Esophagus (tissue), 2 donors: ENCODE measurements at regions not wholly inside any gene's neighbourhood (a gene's known extent, or its start where the extent isn't known, plus 50 kb on each side); places are given as distances from the start of the nearest gene placed in this dataset.
"Not testable (repeated sequence)": the region's sequence is repeated elsewhere in the genome, so short reads cannot be mapped to it uniquely, and the experiment has no call there.

Experiments used
- H3K27ac ChIP-seq, 2 donors: one replicate each; pipeline ENCODE4 v1.5.1; 2013; ENCODE audit warnings: low read depth in 2 of 2, mild to moderate bottlenecking in 2 of 2, inconsistent platforms in 1 of 2, low read length in 1 of 2, moderate library complexity in 1 of 2
- H3K27me3 ChIP-seq, 2 donors: one replicate each; pipeline ENCODE4 v1.6.1; 2013; ENCODE audit warnings: low read length in 2 of 2, control low read depth in 1 of 2, mild to moderate bottlenecking in 1 of 2; ENCODE audit not compliant: insufficient read depth in 2 of 2, control insufficient read depth in 1 of 2
- H3K36me3 ChIP-seq, 2 donors: one replicate each; pipeline ENCODE4 v1.6.1; 2013; ENCODE audit warnings: low read length in 1 of 2; ENCODE audit not compliant: control insufficient read depth in 2 of 2, insufficient read depth in 2 of 2
- H3K4me1 ChIP-seq, 2 donors: one replicate each; pipeline ENCODE4 v1.6.1; 2013; ENCODE audit warnings: low read length in 1 of 2; ENCODE audit not compliant: control insufficient read depth in 2 of 2, insufficient read depth in 2 of 2
- H3K4me3 ChIP-seq, 2 donors: one replicate each; pipeline ENCODE4 v1.5.1; 2013; ENCODE audit warnings: low read length in 2 of 2, mild to moderate bottlenecking in 2 of 2, low read depth in 1 of 2, moderate library complexity in 1 of 2
- H3K9me3 ChIP-seq, 2 donors: one replicate each; pipeline ENCODE4 v1.6.1; 2013; ENCODE audit warnings: mild to moderate bottlenecking in 2 of 2, low read depth in 1 of 2, low read length in 1 of 2, moderate library complexity in 1 of 2; ENCODE audit not compliant: control insufficient read depth in 2 of 2, insufficient read depth in 1 of 2
- WGBS, 2 donors: extraction: QIAGEN DNeasy Blood & Tissue Kit; methylation state at CpG; one replicate each; pipeline ENCODE4 v1.1.7; 2013; 5-methylcytosine and 5-hydroxymethylcytosine counted together
- donor health status: healthy with polysubstance abuse.
- donor health status: Bipolar disorder and iron deficiency.

GRCh38 chr2:193074933-193075332 is 880.2 kb upstream of the TMEFF2 start:
- 83 to 87% methylated on average over 2 of the region's 2 CpGs for WGBS, 2 donors
- Histone ChIP-seq H3K27me3 (no peaks in the 10 kb centered on the region), H3K36me3 (no peaks in the 10 kb centered on the region), H3K9me3 (peaks cover 4 to 6% of the 10 kb centered on the region in 2 donors), H3K27ac (no peak overlapping the region), H3K4me3 (no peak overlapping the region), H3K4me1 (no peaks in the 10 kb centered on the region)

- H3K27me3 ChIP-seq = no peaks in the 10 kb centered on the region
- WGBS, 2 donors = 60 to 70% methylated on average over 3 of the region's 3 CpGs
Measured at GRCh38 chr2:193072647-193073046, 877.9 kb upstream of the TMEFF2 start.

GRCh38 chr2:193025556-193025955 is 830.8 kb upstream of the TMEFF2 start:
- H3K4me3 ChIP-seq, H3K9me3 ChIP-seq, H3K27ac ChIP-seq, H3K4me1 ChIP-seq, H3K36me3 ChIP-seq, H3K27me3 ChIP-seq: not testable (repeated sequence)
- WGBS, 2 donors = 77 to 79% methylated on average over 3 of the region's 3 CpGs

More at GRCh38 chr2:193072647-193073046, 877.9 kb upstream of the TMEFF2 start:
- no peaks in the 10 kb centered on the region for H3K36me3 ChIP-seq
- H3K4me1 ChIP-seq = no peaks in the 10 kb centered on the region
- peaks cover 4 to 6% of the 10 kb centered on the region in 2 donors for H3K9me3 ChIP-seq
- no peak overlapping the region for H3K27ac ChIP-seq
- H3K4me3 ChIP-seq = no peak overlapping the region

- WGBS, 2 donors = 88 to 89% methylated on average over 1 of the region's 1 CpG
- Histone ChIP-seq H3K4me1 (no peaks in the 10 kb centered on the region), H3K9me3 (no peaks in the 10 kb centered on the region), H3K27ac (no peak overlapping the region), H3K4me3 (no peak overlapping the region), H3K27me3 (no peaks in the 10 kb centered on the region), H3K36me3 (no peaks in the 10 kb centered on the region)
Measured at GRCh38 chr2:193024791-193025190, 830.1 kb upstream of the TMEFF2 start.

GRCh38 chr2:193011870-193012269 is 817.1 kb upstream of the TMEFF2 start:
- no peaks in the 10 kb centered on the region for H3K4me1 ChIP-seq
- H3K9me3 ChIP-seq = no peaks in the 10 kb centered on the region
- H3K27ac ChIP-seq = no peak overlapping the region
- 88 to 95% methylated on average over 1 of the region's 1 CpG for WGBS, 2 donors
- H3K36me3 ChIP-seq = no peaks in the 10 kb centered on the region
- H3K4me3 ChIP-seq = no peak overlapping the region
- H3K27me3 ChIP-seq = no peaks in the 10 kb centered on the region

GRCh38 chr2:192993059-192993458 is 798.3 kb upstream of the TMEFF2 start:
- H3K27ac ChIP-seq = no peak overlapping the region
- WGBS, 2 donors = 62 to 64% methylated on average over 4 of the region's 4 CpGs

GRCh38 chr2:192983173-192983572 is 788.4 kb upstream of the TMEFF2 start:
- Histone ChIP-seq H3K4me1 (no peaks in the 10 kb centered on the region), H3K4me3 (no peak overlapping the region), H3K9me3 (no peaks in the 10 kb centered on the region), H3K27me3 (no peaks in the 10 kb centered on the region), H3K27ac (no peak overlapping the region), H3K36me3 (no peaks in the 10 kb centered on the region)

More at GRCh38 chr2:192993059-192993458, 798.3 kb upstream of the TMEFF2 start:
- H3K4me3 ChIP-seq = no peak overlapping the region
- H3K9me3 ChIP-seq = no peaks in the 10 kb centered on the region
- H3K27me3 ChIP-seq = no peaks in the 10 kb centered on the region
- no peaks in the 10 kb centered on the region for H3K4me1 ChIP-seq
- no peaks in the 10 kb centered on the region for H3K36me3 ChIP-seq

GRCh38 chr2:192978395-192978794 is 783.7 kb upstream of the TMEFF2 start:
- Histone ChIP-seq H3K4me3 (no peak overlapping the region), H3K9me3 (no peaks in the 10 kb centered on the region), H3K27ac (no peak overlapping the region), H3K27me3 (no peaks in the 10 kb centered on the region), H3K4me1 (no peaks in the 10 kb centered on the region), H3K36me3 (no peaks in the 10 kb centered on the region)
- WGBS, 2 donors = 64 to 67% methylated on average over 3 of the region's 3 CpGs

GRCh38 chr2:192971981-192972380 is 777.2 kb upstream of the TMEFF2 start:
- no peaks in the 10 kb centered on the region for H3K27me3 ChIP-seq
- no peaks in the 10 kb centered on the region for H3K36me3 ChIP-seq
- H3K4me3 ChIP-seq = no peak overlapping the region
- 53 to 54% methylated on average over 3 of the region's 3 CpGs for whole genome bisulfite sequencing, 2 donors
- H3K27ac ChIP-seq = no peak overlapping the region
- H3K9me3 ChIP-seq = no peaks in the 10 kb centered on the region
- no peaks in the 10 kb centered on the region for H3K4me1 ChIP-seq

GRCh38 chr2:192969055-192969454 is 774.3 kb upstream of the TMEFF2 start:
- H3K9me3 ChIP-seq = no peaks in the 10 kb centered on the region
- no peaks in the 10 kb centered on the region for H3K36me3 ChIP-seq
- 26 to 38% methylated on average over 2 of the region's 2 CpGs for WGBS, 2 donors
- H3K4me1 ChIP-seq = no peaks in the 10 kb centered on the region
- no peak overlapping the region for H3K27ac ChIP-seq
- H3K27me3 ChIP-seq = no peaks in the 10 kb centered on the region
- H3K4me3 ChIP-seq = no peak overlapping the region
